ENCODE measurements at regions not wholly inside any gene's neighbourhood (a gene's known extent, or its start where the extent isn't known, plus 50 kb on each side); places are given as distances from the start of the nearest gene placed in this dataset.

GRCh38 chr17:55575058-55575636 lies 63.9 kb upstream of the SMIM36 start:
- TF ChIP-seq POLR2A (IDR thresholded peaks at IDR 0.05; ENCODE audit: extremely low read depth, insufficient read length), result no peak
- TF ChIP-seq, protein P1, sequence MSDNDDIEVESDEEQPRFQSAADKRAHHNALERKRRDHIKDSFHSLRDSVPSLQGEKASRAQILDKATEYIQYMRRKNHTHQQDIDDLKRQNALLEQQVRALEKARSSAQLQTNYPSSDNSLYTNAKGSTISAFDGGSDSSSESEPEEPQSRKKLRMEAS (IDR thresholded peaks at IDR 0.05; ENCODE audit: low read depth, low read length), result no peak
- TF ChIP-seq, protein P2, sequence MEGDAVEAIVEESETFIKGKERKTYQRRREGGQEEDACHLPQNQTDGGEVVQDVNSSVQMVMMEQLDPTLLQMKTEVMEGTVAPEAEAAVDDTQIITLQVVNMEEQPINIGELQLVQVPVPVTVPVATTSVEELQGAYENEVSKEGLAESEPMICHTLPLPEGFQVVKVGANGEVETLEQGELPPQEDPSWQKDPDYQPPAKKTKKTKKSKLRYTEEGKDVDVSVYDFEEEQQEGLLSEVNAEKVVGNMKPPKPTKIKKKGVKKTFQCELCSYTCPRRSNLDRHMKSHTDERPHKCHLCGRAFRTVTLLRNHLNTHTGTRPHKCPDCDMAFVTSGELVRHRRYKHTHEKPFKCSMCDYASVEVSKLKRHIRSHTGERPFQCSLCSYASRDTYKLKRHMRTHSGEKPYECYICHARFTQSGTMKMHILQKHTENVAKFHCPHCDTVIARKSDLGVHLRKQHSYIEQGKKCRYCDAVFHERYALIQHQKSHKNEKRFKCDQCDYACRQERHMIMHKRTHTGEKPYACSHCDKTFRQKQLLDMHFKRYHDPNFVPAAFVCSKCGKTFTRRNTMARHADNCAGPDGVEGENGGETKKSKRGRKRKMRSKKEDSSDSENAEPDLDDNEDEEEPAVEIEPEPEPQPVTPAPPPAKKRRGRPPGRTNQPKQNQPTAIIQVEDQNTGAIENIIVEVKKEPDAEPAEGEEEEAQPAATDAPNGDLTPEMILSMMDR (IDR thresholded peaks at IDR 0.05; ENCODE audit: low read depth, low read length), result no peak
